ENCODE measurements at regions not wholly inside any gene's neighbourhood (a gene's known extent, or its start where the extent isn't known, plus 50 kb on each side); places are given as distances from the start of the nearest gene placed in this dataset.

DNA sequence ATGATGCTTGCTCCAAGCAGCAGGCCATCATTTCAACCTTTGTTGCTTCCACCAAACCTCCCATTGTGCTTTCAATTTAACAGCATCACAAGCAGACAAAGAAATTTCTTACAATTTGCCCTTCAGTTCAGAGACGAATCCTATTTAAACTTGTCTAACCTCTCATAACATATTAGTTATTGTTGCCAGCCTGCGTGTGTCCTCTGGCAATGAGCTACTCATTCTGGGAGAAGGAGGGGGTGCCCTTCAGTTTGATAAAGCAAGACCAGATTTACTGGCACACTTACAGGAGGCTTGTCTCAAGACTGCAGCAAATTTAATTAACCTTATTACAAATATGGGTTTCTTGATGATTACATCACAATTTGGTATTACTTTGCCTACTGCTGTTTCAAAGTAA lies 203.6 kb upstream of the SOX5 start:
- no peaks in the 10 kb centered on the region for H3K36me3 Mint-ChIP-seq (ENCODE audit: insufficient read depth, unreplicated experiment)
- TF ChIP-seq, protein P1, sequence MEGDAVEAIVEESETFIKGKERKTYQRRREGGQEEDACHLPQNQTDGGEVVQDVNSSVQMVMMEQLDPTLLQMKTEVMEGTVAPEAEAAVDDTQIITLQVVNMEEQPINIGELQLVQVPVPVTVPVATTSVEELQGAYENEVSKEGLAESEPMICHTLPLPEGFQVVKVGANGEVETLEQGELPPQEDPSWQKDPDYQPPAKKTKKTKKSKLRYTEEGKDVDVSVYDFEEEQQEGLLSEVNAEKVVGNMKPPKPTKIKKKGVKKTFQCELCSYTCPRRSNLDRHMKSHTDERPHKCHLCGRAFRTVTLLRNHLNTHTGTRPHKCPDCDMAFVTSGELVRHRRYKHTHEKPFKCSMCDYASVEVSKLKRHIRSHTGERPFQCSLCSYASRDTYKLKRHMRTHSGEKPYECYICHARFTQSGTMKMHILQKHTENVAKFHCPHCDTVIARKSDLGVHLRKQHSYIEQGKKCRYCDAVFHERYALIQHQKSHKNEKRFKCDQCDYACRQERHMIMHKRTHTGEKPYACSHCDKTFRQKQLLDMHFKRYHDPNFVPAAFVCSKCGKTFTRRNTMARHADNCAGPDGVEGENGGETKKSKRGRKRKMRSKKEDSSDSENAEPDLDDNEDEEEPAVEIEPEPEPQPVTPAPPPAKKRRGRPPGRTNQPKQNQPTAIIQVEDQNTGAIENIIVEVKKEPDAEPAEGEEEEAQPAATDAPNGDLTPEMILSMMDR (IDR thresholded peaks at IDR 0.05; ENCODE audit: unreplicated experiment), result no peak
- no peak for DNase-seq
- no peaks in the 10 kb centered on the region for H3K27me3 Mint-ChIP-seq (ENCODE audit: unreplicated experiment)
- intact Hi-C loops (cut with micrococcal nuclease; ENCODE audit: unreplicated experiment), result no loop called here
- BruUV-seq (replicated peaks), result no TSS peak
- CTCF ChIA-PET, result no interaction called here
- H3K27ac Mint-ChIP-seq (ENCODE audit: unreplicated experiment), result no peak overlapping the region
- H3K4me1 Mint-ChIP-seq (ENCODE audit: low read depth, unreplicated experiment), result no peaks in the 10 kb centered on the region
- no peak overlapping the region for H3K4me3 Mint-ChIP-seq (ENCODE audit: low read depth, unreplicated experiment)
- H3K9me3 Mint-ChIP-seq (ENCODE audit: low read depth, unreplicated experiment), result peaks cover 2% of the 10 kb centered on the region

DNA sequence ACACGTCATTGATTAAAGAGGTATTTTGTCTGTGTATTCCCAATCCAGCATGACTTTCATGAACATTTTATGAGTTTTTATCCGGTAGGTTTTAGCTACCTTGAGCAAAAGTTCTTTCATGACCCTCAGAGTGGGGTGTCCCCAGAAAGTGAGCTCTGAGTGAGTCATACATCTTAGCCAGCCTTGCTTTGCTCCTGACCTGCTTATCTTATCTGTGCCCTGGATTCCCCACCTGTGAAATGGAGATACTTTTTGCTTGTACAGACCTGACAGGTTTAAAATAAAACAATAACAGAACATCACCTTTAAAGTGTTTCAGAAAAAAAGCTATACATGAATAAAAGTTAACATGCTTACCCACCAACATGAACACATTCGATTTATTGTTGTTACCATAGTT lies 202.8 kb upstream of the SOX5 start:
- intact Hi-C loops (cut with micrococcal nuclease; ENCODE audit: unreplicated experiment), result no loop called here
- Mint-ChIP-seq H3K27ac (ENCODE audit: unreplicated experiment) (no peak overlapping the region), H3K36me3 (ENCODE audit: insufficient read depth, unreplicated experiment) (no peaks in the 10 kb centered on the region), H3K4me1 (ENCODE audit: low read depth, unreplicated experiment) (no peaks in the 10 kb centered on the region), H3K9me3 (ENCODE audit: low read depth, unreplicated experiment) (peaks cover 2% of the 10 kb centered on the region), H3K27me3 (ENCODE audit: unreplicated experiment) (no peaks in the 10 kb centered on the region), H3K4me3 (ENCODE audit: low read depth, unreplicated experiment) (no peak overlapping the region)
- DNase-seq, result no peak
- no TSS peak for BruUV-seq (replicated peaks)
- TF ChIP-seq, protein P1 (IDR thresholded peaks at IDR 0.05; ENCODE audit: unreplicated experiment), result no peak
- CTCF ChIA-PET, result no interaction called here

DNA sequence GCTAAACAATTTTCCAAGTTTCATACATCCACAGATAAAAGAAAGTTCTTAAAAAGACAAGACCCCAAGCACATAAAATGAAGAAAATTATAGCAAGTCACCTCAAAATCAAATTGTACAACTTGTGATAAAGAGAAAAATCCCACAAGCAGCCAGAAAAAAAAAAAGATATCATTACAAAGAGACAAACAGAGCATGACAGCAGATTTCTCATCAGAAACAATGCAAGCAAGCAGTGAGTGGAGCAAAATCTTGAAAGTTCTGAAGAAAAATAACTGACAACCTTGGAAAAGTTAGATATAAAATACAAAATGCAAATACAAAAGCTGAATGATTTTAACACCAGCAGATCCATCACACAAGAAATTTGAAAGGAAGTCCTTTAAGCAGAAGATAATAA lies 194.5 kb upstream of the SOX5 start:
- TF ChIP-seq, protein P1 (IDR thresholded peaks at IDR 0.05; ENCODE audit: unreplicated experiment), result no peak
- H3K9me3 Mint-ChIP-seq (ENCODE audit: low read depth, unreplicated experiment), result peaks cover 12% of the 10 kb centered on the region
- intact Hi-C loops (cut with micrococcal nuclease; ENCODE audit: unreplicated experiment), result no loop called here
- H3K36me3 Mint-ChIP-seq (ENCODE audit: insufficient read depth, unreplicated experiment), result no peaks in the 10 kb centered on the region
- no peak overlapping the region for H3K4me3 Mint-ChIP-seq (ENCODE audit: low read depth, unreplicated experiment)
- H3K27me3 Mint-ChIP-seq (ENCODE audit: unreplicated experiment), result no peaks in the 10 kb centered on the region
- CTCF ChIA-PET, result interaction anchor here (0.7 kb wide), 1 partner anchor 158 kb away, joined by 4 read pairs; no protein-coding TSS in a partner anchor
- no peak for DNase-seq
- BruUV-seq (replicated peaks), result no TSS peak
- no peak overlapping the region for H3K27ac Mint-ChIP-seq (ENCODE audit: unreplicated experiment)
- no peaks in the 10 kb centered on the region for H3K4me1 Mint-ChIP-seq (ENCODE audit: low read depth, unreplicated experiment)

DNA sequence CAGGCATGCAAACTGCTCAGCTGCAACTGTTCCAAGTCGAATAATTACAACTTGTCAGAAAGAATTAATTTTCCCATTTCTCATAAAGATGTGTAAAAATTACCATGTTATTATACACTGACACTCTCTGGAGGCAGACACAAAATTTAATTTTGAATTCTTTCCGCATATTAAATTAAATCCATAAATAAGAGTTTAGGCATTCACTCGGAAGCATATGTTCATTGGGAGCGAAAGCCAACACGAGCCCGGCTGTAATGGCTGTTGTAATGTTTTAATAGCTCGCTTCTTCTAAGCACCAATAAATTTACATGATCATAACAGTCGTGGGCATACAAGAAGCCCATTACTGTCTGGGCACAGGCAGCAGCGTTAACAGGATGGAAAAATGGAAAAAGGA lies 189.6 kb upstream of the SOX5 start:
- TF ChIP-seq, protein P1 (IDR thresholded peaks at IDR 0.05; ENCODE audit: unreplicated experiment), result no peak
- Mint-ChIP-seq H3K9me3 (ENCODE audit: low read depth, unreplicated experiment) (peaks cover 12% of the 10 kb centered on the region), H3K4me1 (ENCODE audit: low read depth, unreplicated experiment) (no peaks in the 10 kb centered on the region), H3K27ac (ENCODE audit: unreplicated experiment) (no peak overlapping the region), H3K27me3 (ENCODE audit: unreplicated experiment) (no peaks in the 10 kb centered on the region), H3K36me3 (ENCODE audit: insufficient read depth, unreplicated experiment) (no peaks in the 10 kb centered on the region), H3K4me3 (ENCODE audit: low read depth, unreplicated experiment) (no peak overlapping the region)
- CTCF ChIA-PET, result no interaction called here
- intact Hi-C loops (cut with micrococcal nuclease; ENCODE audit: unreplicated experiment), result no loop called here
- no peak for DNase-seq
- no TSS peak for BruUV-seq (replicated peaks)

DNA sequence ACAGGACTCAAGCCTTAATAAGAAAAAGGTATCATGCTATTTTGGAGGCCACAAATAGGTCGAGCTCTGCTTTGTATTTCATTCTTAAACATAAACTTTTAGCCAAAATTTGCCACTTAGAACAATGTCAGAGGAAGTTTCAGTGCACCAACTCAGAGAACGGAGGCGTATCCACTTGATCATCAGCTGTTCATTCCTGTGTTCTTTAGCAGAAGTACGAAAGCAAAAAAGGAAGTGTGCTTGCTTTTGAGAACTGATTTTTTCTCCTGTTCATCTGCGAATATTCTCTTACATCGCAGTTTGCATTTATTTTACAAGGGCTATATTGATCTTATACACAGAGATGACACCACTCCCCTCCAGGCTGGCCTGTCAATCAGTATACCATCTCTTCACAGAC lies 188.6 kb upstream of the SOX5 start:
- Mint-ChIP-seq H3K36me3 (ENCODE audit: insufficient read depth, unreplicated experiment) (no peaks in the 10 kb centered on the region), H3K9me3 (ENCODE audit: low read depth, unreplicated experiment) (peaks cover 5% of the 10 kb centered on the region), H3K27me3 (ENCODE audit: unreplicated experiment) (no peaks in the 10 kb centered on the region), H3K27ac (ENCODE audit: unreplicated experiment) (no peak overlapping the region), H3K4me1 (ENCODE audit: low read depth, unreplicated experiment) (no peaks in the 10 kb centered on the region), H3K4me3 (ENCODE audit: low read depth, unreplicated experiment) (no peak overlapping the region)
- CTCF ChIA-PET, result no interaction called here
- no peak for DNase-seq
- BruUV-seq (replicated peaks), result no TSS peak
- TF ChIP-seq, protein P1 (IDR thresholded peaks at IDR 0.05; ENCODE audit: unreplicated experiment), result no peak
- intact Hi-C loops (cut with micrococcal nuclease; ENCODE audit: unreplicated experiment), result no loop called here

Data from Calu3 (cell line).